Type B pancreatic cell (in vitro differentiated cells): ENCODE measurements at regions not wholly inside any gene's neighbourhood (a gene's known extent, or its start where the extent isn't known, plus 50 kb on each side); places are given as distances from the start of the nearest gene placed in this dataset.

ENCODE experiments used
- DNase-seq: peaks from one replicate; pipeline ENCODE4 v3.0.0; 2021; ENCODE audit warnings: mixed read lengths; ENCODE audit not compliant: unreplicated experiment; ENCODE audit errors: extremely low spot score
- H3K27ac Mint-ChIP-seq: 2 replicates; pipeline ENCODE4 v1.8.0; 2021; ENCODE audit warnings: mild to moderate bottlenecking, mixed read lengths
- H3K27me3 Mint-ChIP-seq: 2 replicates; pipeline ENCODE4 v1.8.0; 2021; ENCODE audit warnings: mixed read lengths
- H3K36me3 Mint-ChIP-seq: 2 replicates; pipeline ENCODE4 v1.8.0; 2021; ENCODE audit warnings: mixed read lengths
- H3K4me1 Mint-ChIP-seq: one replicate; pipeline ENCODE4 v1.8.0; 2021; ENCODE audit warnings: mixed read lengths; ENCODE audit not compliant: unreplicated experiment
- H3K4me3 Mint-ChIP-seq: 2 replicates; pipeline ENCODE4 v1.8.0; 2021; ENCODE audit warnings: mild to moderate bottlenecking, mixed read lengths
- H3K9me3 Mint-ChIP-seq: 2 replicates; pipeline ENCODE4 v1.8.0; 2021; ENCODE audit warnings: mixed read lengths
- TF ChIP-seq, protein P1 (sequence below): fragments of 200-600 bp; sonication (generic); conservative IDR thresholded peaks from 2 replicates; pipeline ENCODE4 v1.5.0; 2021; ENCODE audit warnings: antibody characterized with exemption, mild to moderate bottlenecking

DNA sequence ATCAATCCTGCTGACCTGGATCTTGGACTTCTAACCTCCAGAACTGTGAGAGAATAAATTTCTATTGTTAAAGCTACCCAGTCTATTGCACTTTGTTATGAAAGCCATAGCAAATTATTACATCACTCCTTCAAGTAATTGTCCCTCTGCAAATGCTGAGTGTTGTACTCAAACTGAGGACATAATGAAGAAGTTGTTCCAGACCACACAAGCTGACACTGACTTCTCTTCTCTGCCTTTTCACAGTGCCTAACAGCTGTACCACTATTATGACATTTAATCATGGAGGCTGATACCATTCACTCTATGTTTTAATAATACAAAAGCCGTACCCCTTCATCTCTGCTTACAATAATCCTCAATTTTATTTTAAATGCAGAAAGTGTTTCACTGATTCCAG lies 424.1 kb upstream of the PIK3C3 start:
- TF ChIP-seq, protein P1, sequence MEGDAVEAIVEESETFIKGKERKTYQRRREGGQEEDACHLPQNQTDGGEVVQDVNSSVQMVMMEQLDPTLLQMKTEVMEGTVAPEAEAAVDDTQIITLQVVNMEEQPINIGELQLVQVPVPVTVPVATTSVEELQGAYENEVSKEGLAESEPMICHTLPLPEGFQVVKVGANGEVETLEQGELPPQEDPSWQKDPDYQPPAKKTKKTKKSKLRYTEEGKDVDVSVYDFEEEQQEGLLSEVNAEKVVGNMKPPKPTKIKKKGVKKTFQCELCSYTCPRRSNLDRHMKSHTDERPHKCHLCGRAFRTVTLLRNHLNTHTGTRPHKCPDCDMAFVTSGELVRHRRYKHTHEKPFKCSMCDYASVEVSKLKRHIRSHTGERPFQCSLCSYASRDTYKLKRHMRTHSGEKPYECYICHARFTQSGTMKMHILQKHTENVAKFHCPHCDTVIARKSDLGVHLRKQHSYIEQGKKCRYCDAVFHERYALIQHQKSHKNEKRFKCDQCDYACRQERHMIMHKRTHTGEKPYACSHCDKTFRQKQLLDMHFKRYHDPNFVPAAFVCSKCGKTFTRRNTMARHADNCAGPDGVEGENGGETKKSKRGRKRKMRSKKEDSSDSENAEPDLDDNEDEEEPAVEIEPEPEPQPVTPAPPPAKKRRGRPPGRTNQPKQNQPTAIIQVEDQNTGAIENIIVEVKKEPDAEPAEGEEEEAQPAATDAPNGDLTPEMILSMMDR = no peak
- Mint-ChIP-seq H3K4me1 (peaks cover 4% of the 10 kb centered on the region), H3K27ac (no peak overlapping the region), H3K9me3 (no peaks in the 10 kb centered on the region), H3K4me3 (no peak overlapping the region), H3K27me3 (no peaks in the 10 kb centered on the region), H3K36me3 (no peaks in the 10 kb centered on the region)
- no peak for DNase-seq

DNA sequence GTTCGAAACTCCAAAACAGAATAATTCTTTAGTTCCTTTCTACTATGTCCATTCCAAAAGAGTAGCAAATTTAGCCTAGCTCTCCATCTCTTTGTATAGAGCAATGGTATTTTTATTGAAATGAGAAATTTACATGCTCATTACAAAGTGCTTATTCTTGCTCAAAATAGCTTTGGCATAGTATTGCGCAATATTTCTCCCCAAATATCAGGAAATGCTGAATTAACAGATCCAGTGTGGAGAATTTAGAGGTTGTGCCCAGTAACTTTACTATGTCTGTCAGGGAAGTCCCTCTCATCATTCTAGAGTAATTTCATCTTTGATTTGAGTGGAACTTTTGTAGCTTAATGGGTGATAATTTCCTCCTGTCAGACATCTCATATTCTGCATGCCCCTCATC lies 425.9 kb upstream of the PIK3C3 start:
- TF ChIP-seq, protein P1 = no peak
- Mint-ChIP-seq H3K9me3 (no peaks in the 10 kb centered on the region), H3K27ac (no peak overlapping the region), H3K27me3 (no peaks in the 10 kb centered on the region), H3K4me1 (peaks cover 4% of the 10 kb centered on the region), H3K4me3 (no peak overlapping the region), H3K36me3 (no peaks in the 10 kb centered on the region)
- no peak for DNase-seq

DNA sequence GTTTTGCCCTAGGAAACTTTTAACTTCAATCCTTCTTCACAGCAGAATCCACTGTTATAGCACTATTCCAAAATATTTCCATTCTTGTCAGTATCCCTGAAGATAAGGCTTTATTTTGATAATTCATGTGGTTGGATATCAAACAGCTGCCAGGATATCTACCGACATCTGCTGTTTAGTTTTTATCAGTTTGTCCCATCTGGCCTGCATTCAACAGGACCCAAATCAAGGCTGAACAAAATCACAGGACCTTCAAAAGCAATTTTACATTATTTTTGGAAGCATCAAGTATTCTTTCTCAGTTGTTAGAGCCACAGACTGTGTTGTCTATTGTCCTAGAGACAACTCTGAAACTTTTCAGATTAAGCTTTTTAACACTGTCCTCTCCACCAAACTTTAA lies 429.0 kb upstream of the PIK3C3 start:
- no peaks in the 10 kb centered on the region for H3K27me3 Mint-ChIP-seq
- H3K27ac Mint-ChIP-seq = no peak overlapping the region
- H3K36me3 Mint-ChIP-seq = no peaks in the 10 kb centered on the region
- no peaks in the 10 kb centered on the region for H3K9me3 Mint-ChIP-seq
- no peak overlapping the region for H3K4me3 Mint-ChIP-seq
- DNase-seq = no peak
- TF ChIP-seq, protein P1 = no peak
- H3K4me1 Mint-ChIP-seq = peaks cover 4% of the 10 kb centered on the region

DNA sequence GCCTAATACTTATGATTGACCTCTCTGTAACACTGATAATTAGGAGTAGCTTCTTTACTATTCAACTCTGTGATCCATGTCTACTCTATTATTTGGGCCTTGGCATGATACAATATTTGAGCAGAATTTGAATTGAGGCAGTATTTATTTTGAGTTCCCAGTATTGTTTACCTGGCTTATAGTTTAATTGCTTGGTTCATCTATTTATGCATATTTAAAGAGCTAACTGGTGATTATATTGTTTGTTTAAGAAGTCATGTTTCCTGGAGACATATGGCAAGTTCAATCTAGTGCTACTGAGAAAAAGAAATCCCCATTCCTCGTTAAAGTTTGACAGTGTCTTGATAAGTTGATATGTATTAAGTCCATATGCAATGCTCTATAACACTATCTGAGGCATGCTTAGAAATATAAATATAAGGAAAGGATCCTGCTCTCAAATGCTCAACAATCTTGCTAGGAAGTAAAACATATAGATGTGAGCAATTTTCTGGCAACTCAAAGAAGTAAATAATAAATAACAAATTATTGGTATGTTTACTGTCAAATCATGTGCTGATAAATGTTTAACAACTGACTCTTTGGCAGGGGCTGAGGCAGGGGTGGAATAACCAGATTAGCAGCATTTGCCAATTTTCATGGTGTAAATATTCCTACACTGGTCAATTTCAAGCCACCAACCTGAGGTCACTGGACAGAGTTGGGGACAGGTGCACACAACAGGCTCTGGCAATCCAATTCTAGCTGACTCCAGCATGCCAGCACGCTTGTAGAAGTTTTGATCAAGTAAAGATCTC lies 430.2 kb upstream of the PIK3C3 start:
- Mint-ChIP-seq H3K9me3 (no peaks in the 10 kb centered on the region), H3K27me3 (no peaks in the 10 kb centered on the region), H3K4me1 (peaks cover 4% of the 10 kb centered on the region), H3K36me3 (no peaks in the 10 kb centered on the region), H3K27ac (no peak overlapping the region), H3K4me3 (no peak overlapping the region)
- no peak for DNase-seq
- TF ChIP-seq, protein P1 = no peak

DNA sequence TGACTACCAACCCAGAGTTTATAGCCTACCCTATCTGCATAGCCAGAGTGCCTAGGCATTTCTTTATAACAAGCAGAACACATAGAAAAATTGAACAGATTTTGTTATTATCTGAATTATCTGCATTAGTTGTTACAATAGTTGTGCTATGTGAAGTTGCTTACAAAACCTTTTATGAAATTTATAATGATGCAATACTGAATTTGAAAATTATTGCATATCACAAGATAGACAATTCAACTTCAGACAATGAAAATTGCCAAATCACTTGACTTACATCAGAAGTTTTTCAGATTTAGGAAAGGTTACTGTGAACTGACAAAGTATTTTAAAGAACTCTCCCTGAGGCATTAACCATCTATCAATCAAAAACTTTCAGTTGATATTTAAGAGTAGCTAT lies 437.9 kb upstream of the PIK3C3 start:
- Mint-ChIP-seq H3K4me1 (no peaks in the 10 kb centered on the region), H3K36me3 (no peaks in the 10 kb centered on the region), H3K27me3 (no peaks in the 10 kb centered on the region), H3K9me3 (no peaks in the 10 kb centered on the region), H3K4me3 (no peak overlapping the region), H3K27ac (no peak overlapping the region)
- no peak for DNase-seq
- TF ChIP-seq, protein P1 = no peak
